ENCODE measurements at regions not wholly inside any gene's neighbourhood (a gene's known extent, or its start where the extent isn't known, plus 50 kb on each side); places are given as distances from the start of the nearest gene placed in this dataset.

DNA sequence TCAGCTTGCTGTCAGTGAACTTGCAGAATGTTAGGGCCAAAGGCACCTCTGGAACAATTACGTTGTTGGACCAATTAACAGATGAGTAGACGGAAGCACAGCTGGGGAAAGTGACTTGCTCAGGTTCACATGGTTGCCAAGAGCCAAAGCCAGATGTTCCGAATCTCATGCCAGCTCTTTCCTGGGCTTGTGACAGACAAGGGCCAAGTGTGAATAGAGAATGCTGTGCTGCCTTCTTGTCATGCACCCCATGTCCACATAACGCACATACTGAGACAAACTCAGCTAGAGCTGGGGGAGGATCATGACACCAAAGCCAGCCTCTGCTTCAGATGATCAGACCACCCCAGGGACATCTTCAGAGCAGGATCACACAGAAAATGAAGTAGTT is 616.3 kb downstream of the INSC start:
- TF ChIP-seq, protein P1, sequence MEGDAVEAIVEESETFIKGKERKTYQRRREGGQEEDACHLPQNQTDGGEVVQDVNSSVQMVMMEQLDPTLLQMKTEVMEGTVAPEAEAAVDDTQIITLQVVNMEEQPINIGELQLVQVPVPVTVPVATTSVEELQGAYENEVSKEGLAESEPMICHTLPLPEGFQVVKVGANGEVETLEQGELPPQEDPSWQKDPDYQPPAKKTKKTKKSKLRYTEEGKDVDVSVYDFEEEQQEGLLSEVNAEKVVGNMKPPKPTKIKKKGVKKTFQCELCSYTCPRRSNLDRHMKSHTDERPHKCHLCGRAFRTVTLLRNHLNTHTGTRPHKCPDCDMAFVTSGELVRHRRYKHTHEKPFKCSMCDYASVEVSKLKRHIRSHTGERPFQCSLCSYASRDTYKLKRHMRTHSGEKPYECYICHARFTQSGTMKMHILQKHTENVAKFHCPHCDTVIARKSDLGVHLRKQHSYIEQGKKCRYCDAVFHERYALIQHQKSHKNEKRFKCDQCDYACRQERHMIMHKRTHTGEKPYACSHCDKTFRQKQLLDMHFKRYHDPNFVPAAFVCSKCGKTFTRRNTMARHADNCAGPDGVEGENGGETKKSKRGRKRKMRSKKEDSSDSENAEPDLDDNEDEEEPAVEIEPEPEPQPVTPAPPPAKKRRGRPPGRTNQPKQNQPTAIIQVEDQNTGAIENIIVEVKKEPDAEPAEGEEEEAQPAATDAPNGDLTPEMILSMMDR (IDR thresholded peaks at IDR 0.05), result no peak
- no peak for TF ChIP-seq POLR2A (IDR thresholded peaks at IDR 0.05)
- WGBS, 4 donors, result 64 to 72% (median 67%) methylated on average over 2 to 4 of the region's 4 CpGs
- DNase-seq, result peak in 3 of 5 donors; percentile 23 to 33 (median 32)
- Histone ChIP-seq H3K4me1 (peaks cover 0 to 12% (median 0%) of the 10 kb centered on the region in 12 donors), H3K27ac (peak overlapping the region in 5 of 12 donors; percentile 34 to 63 (median 48)), H3K4me3 (no peak overlapping the region), H3K9me3 (no peaks in the 10 kb centered on the region), H3K27me3 (no peaks in the 10 kb centered on the region), H3K36me3 (no peaks in the 10 kb centered on the region)
- intact Hi-C loops (cut with DNase I), result no loop called here
- peak; percentile 39 to 64 (median 60) for ATAC-seq

DNA sequence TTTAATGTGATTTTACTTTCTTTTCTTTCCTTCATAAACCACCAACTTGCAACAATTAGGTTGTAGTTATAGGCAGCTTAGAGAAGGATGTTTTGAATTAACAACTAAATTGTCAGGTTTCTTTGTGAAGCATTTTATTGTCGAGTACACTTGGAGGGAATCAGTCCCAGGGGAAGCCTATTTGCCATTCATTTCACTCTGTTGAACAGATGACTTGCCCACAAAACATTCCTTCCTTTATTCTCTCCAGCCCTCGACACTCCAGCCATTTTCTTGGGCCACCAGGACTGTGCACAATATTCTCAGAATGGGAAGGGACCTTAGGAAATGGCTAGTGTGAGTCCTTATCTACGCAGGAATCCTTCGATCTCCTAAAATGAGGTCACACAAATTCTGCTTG is 620.6 kb downstream of the SOX6 start:
- 64 to 76% (median 69%) methylated on average over 4 of the region's 4 CpGs for WGBS, 4 donors
- H3K9me3 ChIP-seq, result no peaks in the 10 kb centered on the region
- no peak for DNase-seq
- no peaks in the 10 kb centered on the region for H3K4me1 ChIP-seq
- ATAC-seq, result no peak
- TF ChIP-seq, protein P1 (IDR thresholded peaks at IDR 0.05), result no peak
- no peak for TF ChIP-seq POLR2A (IDR thresholded peaks at IDR 0.05)
- H3K4me3 ChIP-seq, result no peak overlapping the region
- H3K27ac ChIP-seq, result no peak overlapping the region
- intact Hi-C loops (cut with DNase I), result no loop called here
- no peaks in the 10 kb centered on the region for H3K36me3 ChIP-seq
- no peaks in the 10 kb centered on the region for H3K27me3 ChIP-seq

DNA sequence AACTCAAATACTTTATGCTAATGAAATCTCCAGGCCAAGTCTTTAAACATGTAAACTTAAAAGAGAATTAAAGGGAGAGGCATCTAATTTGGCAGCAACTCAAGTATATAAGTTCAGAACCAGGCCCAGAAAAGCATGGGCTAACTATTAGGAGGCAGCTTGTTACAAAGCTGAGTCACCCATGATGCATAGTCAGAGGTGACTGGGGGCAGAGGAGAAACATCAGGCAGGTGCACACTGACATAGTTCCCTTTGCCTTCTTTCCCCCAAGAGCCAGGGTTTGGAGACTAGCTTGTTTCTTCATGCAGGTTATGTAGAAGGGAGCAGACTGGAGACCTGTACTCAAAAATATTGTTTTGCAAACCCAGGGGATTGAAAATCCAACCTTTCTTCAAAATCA is 619.0 kb downstream of the SOX6 start:
- Histone ChIP-seq H3K4me3 (no peak overlapping the region), H3K27me3 (no peaks in the 10 kb centered on the region), H3K27ac (no peak overlapping the region), H3K4me1 (peaks cover 0 to 3% (median 0%) of the 10 kb centered on the region in 12 donors), H3K9me3 (no peaks in the 10 kb centered on the region), H3K36me3 (no peaks in the 10 kb centered on the region)
- ATAC-seq, result no peak
- TF ChIP-seq, protein P1 (IDR thresholded peaks at IDR 0.05), result no peak
- no peak for TF ChIP-seq POLR2A (IDR thresholded peaks at IDR 0.05)
- DNase-seq, result no peak
- intact Hi-C loops (cut with DNase I), result no loop called here

DNA sequence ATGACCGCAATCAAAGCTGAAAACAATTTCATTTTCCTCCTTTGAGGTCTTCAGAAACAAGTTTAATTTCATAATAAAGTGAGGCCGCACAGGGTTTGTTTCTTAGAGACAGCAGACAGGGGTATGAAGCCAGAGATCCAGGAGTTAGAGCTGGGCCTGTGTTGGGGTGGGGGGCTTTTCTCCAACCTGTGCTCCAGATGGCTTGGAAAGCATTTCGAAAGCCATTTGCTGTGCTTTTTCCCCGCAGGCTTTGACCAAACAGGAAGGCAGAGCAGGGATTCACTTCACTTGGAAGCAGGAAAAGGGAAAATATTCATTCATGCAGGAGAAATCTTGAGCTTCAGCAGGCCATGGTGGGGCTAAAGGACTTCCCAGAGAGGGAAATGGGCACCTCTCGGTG is 617.4 kb downstream of the SOX6 start:
- H3K4me3 ChIP-seq, result no peak overlapping the region
- TF ChIP-seq, protein P1 (IDR thresholded peaks at IDR 0.05), result no peak
- TF ChIP-seq POLR2A (IDR thresholded peaks at IDR 0.05), result no peak
- intact Hi-C loops (cut with DNase I), result no loop called here
- DNase-seq, result no peak
- WGBS, 4 donors, result 77 to 85% (median 81%) methylated on average over 5 of the region's 5 CpGs
- H3K27ac ChIP-seq, result no peak overlapping the region
- H3K27me3 ChIP-seq, result no peaks in the 10 kb centered on the region
- H3K36me3 ChIP-seq, result no peaks in the 10 kb centered on the region
- no peaks in the 10 kb centered on the region for H3K9me3 ChIP-seq
- peaks cover 0 to 11% (median 0%) of the 10 kb centered on the region in 12 donors for H3K4me1 ChIP-seq
- no peak for ATAC-seq
